ENCODE measurements at regions not wholly inside any gene's neighbourhood (a gene's known extent, or its start where the extent isn't known, plus 50 kb on each side); places are given as distances from the start of the nearest gene placed in this dataset.

GRCh38 chr18:38035193-38035592 lies 469.6 kb upstream of the CELF4 start:
- TF ChIP-seq CTCF (IDR thresholded peaks at IDR 0.05; ENCODE audit: low read depth, low read length): no peak
- no peak for DNase-seq (ENCODE audit: low read depth in 2 of 2)
- no peak overlapping the region for H3K4me3 ChIP-seq (replicated peaks in 1 of 2; ENCODE audit: low read depth in 2 of 2, low read length in 2 of 2)

GRCh38 chr18:38033282-38033681 lies 467.7 kb upstream of the CELF4 start:
- TF ChIP-seq CTCF (IDR thresholded peaks at IDR 0.05; ENCODE audit: low read depth, low read length): no peak
- no peak for DNase-seq (ENCODE audit: low read depth in 2 of 2)
- no peak overlapping the region for H3K4me3 ChIP-seq (replicated peaks in 1 of 2; ENCODE audit: low read depth in 2 of 2, low read length in 2 of 2)

- TF ChIP-seq CTCF (IDR thresholded peaks at IDR 0.05; ENCODE audit: low read depth, low read length): no peak
- DNase-seq (ENCODE audit: low read depth in 2 of 2): no peak
- no peak overlapping the region for H3K4me3 ChIP-seq (replicated peaks in 1 of 2; ENCODE audit: low read depth in 2 of 2, low read length in 2 of 2)
These were observed 466.9 kb upstream of the CELF4 start for GRCh38 chr18:38032516-38032915.

- no peak overlapping the region for H3K4me3 ChIP-seq (replicated peaks in 1 of 2; ENCODE audit: low read depth in 2 of 2, low read length in 2 of 2)
- DNase-seq (ENCODE audit: low read depth in 2 of 2): no peak
- TF ChIP-seq CTCF (IDR thresholded peaks at IDR 0.05; ENCODE audit: low read depth, low read length): no peak
These were observed 463.3 kb upstream of the CELF4 start for GRCh38 chr18:38028946-38029345.

- no peak overlapping the region for H3K4me3 ChIP-seq (replicated peaks in 1 of 2; ENCODE audit: low read depth in 2 of 2, low read length in 2 of 2)
- no peak for DNase-seq (ENCODE audit: low read depth in 2 of 2)
- TF ChIP-seq CTCF (IDR thresholded peaks at IDR 0.05; ENCODE audit: low read depth, low read length): no peak
These were observed 459.9 kb upstream of the CELF4 start for GRCh38 chr18:38025433-38026038.

- DNase-seq (ENCODE audit: low read depth in 2 of 2): no peak
- no peak overlapping the region for H3K4me3 ChIP-seq (replicated peaks in 1 of 2; ENCODE audit: low read depth in 2 of 2, low read length in 2 of 2)
- TF ChIP-seq CTCF (IDR thresholded peaks at IDR 0.05; ENCODE audit: low read depth, low read length): no peak
These were observed 458.3 kb upstream of the CELF4 start for GRCh38 chr18:38023871-38024270.

GRCh38 chr18:38022234-38022633 lies 456.6 kb upstream of the CELF4 start:
- no peak overlapping the region for H3K4me3 ChIP-seq (replicated peaks in 1 of 2; ENCODE audit: low read depth in 2 of 2, low read length in 2 of 2)
- TF ChIP-seq CTCF (IDR thresholded peaks at IDR 0.05; ENCODE audit: low read depth, low read length): no peak
- no peak for DNase-seq (ENCODE audit: low read depth in 2 of 2)
